Epithelial cell of esophagus (primary cell): ENCODE measurements at regions not wholly inside any gene's neighbourhood (a gene's known extent, or its start where the extent isn't known, plus 50 kb on each side); places are given as distances from the start of the nearest gene placed in this dataset.
A peak's percentile ranks its signal among the peaks of the same experiment; 100 is the strongest.

Experiments
- DNase-seq: peaks from one replicate; pipeline ENCODE4 v3.0.0; 2010; ENCODE audit warnings: low read depth
- H3K4me3 ChIP-seq: 2 replicates; pipeline ENCODE4 v1.5.1; 2011; ENCODE audit warnings: mild to moderate bottlenecking, low read length, control low read depth
- TF ChIP-seq, protein P1 (sequence below): IDR thresholded peaks from 2 replicates; pipeline ENCODE4 v1.5.1; 2011; ENCODE audit warnings: low read depth, mild to moderate bottlenecking, low read length, control low read depth, inconsistent platforms; ENCODE audit not compliant: insufficient read depth; ENCODE audit errors: missing control alignments

DNA sequence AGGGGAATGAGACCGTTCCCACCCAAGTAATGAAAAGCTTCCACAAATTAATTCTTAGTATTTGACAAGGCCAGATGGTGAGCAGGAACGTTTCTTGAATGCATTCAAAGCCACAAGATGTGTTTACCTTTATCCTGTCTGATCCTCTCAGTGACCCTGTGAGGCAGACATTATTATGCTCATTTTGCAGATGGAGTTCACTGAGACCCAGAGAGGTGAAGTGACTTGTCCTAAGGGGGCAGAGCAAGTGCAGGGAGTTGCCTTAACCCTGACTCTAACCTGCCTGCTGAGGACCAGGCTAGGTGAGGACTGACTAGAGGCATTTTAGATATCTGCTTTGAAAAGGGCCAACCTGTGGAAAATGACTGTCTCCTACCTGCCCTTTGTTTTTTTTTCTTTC lies 156.7 kb downstream of the HAPSTR1 start:
- no peak overlapping the region for H3K4me3 ChIP-seq
- TF ChIP-seq, protein P1, sequence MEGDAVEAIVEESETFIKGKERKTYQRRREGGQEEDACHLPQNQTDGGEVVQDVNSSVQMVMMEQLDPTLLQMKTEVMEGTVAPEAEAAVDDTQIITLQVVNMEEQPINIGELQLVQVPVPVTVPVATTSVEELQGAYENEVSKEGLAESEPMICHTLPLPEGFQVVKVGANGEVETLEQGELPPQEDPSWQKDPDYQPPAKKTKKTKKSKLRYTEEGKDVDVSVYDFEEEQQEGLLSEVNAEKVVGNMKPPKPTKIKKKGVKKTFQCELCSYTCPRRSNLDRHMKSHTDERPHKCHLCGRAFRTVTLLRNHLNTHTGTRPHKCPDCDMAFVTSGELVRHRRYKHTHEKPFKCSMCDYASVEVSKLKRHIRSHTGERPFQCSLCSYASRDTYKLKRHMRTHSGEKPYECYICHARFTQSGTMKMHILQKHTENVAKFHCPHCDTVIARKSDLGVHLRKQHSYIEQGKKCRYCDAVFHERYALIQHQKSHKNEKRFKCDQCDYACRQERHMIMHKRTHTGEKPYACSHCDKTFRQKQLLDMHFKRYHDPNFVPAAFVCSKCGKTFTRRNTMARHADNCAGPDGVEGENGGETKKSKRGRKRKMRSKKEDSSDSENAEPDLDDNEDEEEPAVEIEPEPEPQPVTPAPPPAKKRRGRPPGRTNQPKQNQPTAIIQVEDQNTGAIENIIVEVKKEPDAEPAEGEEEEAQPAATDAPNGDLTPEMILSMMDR, result no peak
- no peak for DNase-seq

DNA sequence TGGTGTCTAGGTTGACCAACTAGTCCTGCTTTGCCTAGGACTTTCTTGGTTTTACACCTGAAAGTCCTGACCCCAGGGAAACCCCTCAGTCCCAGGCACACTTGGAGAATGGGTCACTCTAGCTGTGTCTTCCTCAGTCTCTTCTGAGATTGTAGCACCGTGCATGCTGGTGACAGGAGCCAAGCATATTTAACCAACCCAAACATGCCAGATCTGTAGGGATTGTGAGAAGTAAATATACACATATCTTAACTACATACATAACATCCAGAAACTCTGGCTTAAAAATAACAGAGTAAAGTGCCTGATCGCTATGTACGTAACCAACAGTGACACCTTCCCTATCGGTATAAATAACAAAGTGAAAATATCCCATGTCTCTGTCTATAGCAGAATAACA lies 158.1 kb downstream of the HAPSTR1 start:
- no peak overlapping the region for H3K4me3 ChIP-seq
- TF ChIP-seq, protein P1, result no peak
- DNase-seq, result no peak

DNA sequence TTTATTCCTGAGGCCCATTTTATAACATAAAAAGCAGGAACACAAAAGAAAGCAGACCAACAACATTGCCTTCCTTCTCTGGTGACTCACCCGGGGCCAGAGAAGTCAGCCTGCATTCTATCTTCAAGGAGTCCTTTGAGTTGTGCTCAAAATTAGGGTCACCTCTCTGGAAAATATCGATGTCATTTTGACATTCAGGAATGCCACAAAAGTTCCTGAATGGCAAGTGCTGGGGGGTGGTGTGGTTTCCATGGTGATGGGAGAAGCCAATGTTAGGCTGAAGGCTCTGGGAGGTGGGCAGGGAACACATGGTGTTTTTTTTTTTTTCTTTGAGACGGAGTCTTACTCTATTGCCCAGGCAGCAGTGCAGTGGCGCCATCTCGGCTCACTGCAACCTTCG lies 159.6 kb downstream of the HAPSTR1 start:
- no peak overlapping the region for H3K4me3 ChIP-seq
- no peak for DNase-seq
- TF ChIP-seq, protein P1, result no peak

DNA sequence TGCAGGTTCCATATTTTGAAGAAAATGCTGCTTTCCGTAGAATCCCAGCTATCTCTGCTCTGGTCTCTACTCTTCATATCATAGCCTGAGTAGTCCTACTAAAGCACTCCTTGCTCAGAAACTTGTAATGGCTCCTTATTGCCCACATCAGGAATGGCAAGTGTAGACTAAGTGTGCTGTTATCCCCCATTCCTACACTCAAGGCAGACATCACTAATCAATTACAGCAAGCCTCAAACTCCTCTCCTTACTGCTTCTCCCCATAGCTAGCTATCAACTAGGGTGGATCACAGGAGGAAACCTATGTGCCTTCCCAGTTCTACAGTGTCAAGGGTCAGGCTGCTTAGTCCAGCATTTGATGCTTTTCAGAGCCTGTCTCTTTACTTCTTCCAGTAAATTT lies 163.4 kb downstream of the HAPSTR1 start:
- TF ChIP-seq, protein P1, result no peak
- DNase-seq, result no peak
- H3K4me3 ChIP-seq, result no peak overlapping the region

DNA sequence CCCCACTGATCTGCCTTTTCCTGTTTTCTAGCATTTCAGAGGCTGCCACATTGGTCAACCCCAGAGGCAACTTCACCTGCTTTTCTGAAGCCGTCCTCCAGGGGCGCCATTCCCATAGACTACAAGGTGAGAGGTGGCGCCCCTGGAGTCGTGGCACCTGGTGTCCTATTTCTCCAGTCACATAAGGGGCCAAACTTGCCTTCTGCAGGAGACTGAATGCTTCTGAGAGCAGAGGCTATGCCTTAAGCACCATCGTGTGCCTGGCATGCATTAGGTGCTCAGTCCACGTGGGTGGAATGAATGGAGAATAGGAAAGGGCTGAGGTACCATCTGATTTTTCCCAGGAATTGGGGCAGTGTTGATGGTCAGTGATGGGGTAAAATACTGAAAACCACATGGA lies 164.8 kb downstream of the HAPSTR1 start:
- no peak for DNase-seq
- TF ChIP-seq, protein P1, result no peak
- H3K4me3 ChIP-seq, result no peak overlapping the region

DNA sequence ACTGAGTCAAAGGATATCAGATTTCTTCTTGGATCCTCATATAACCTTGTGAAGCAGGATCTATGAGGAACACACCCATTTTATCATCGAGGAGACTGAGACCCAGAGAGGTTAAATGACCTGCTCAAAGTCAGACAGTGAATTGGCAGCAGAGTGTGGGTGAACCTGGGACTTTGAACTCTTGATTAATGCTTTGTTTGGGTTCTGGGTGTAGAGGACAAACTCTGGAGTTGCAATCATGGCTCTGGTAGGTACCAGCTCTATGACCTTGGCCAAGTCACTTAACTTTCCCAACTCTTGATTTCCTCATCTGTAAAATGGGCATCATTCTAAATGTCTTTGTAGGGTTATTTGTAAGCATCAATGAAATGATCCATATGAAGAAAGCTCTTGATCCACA lies 166.4 kb downstream of the HAPSTR1 start:
- DNase-seq, result no peak
- H3K4me3 ChIP-seq, result no peak overlapping the region
- TF ChIP-seq, protein P1, result no peak

DNA sequence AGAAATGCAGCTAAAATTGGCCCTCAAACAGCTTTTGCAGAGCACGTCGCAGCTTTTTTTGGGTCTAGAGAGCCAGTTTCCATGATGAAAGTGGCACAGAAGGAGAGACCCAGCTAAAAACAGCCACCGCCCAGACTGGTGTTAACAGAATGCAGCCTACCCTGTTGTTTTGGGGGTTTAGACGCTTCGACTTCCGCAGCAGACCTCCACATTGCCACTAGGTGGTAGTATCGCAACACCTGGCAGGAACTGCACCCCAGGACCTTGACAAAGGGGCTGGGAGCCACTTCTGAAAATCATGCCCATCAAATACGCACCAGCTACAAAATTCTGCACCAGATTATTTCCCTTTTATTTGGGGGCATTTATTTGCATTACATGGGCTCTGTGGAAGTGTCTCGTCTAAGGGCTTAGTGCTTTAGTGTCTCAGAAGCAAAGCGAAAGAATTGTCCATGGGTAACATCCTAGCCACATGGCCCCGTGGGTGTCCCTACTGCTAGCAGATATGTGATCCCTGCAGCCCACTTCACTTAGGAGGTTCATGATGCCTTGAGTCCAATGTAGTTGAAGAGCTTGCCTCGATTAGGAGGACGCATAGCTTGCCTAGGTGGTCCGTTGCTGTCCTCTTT lies 167.1 kb downstream of the HAPSTR1 start:
- DNase-seq, result peak; percentile 9
- TF ChIP-seq, protein P1, result peak; percentile 29
- H3K4me3 ChIP-seq, result no peak overlapping the region
